ENCODE measurements at regions not wholly inside any gene's neighbourhood (a gene's known extent, or its start where the extent isn't known, plus 50 kb on each side); places are given as distances from the start of the nearest gene placed in this dataset.

DNA sequence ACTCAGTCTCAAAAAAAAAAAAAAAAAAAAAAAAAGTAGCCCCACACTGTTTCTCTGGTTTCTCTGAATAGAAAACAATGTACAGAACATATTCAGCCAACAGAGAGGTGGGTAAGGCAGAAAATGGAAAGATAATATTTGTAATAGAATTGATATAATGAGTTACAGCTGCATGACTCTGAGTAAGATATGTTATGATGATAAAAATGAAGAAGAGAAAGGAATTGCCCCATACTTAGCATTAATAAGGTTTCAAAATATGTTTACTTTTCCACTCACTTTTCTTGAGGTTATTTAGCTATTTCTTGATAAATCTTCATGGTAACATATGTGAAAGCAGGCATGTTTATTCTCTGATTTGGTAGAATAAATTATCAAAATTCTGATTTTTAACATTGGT is 100.9 kb upstream of the ROBO2 start:
- TF ChIP-seq TEAD4 (IDR thresholded peaks at IDR 0.05; ENCODE audit: low read depth, low read length): no peak
- TF ChIP-seq SRF (IDR thresholded peaks at IDR 0.05; ENCODE audit: low read depth, low read length): no peak
- TF ChIP-seq RAD21 (IDR thresholded peaks at IDR 0.05 in 1 of 2, conservative IDR thresholded peaks at IDR 0.05 in 1 of 2; ENCODE audit: low read depth in 2 of 2, low read length in 2 of 2): no peak
- TF ChIP-seq SP1 (IDR thresholded peaks at IDR 0.05; ENCODE audit: low read depth, low read length): no peak
- TF ChIP-seq EZH2 (IDR thresholded peaks at IDR 0.05; ENCODE audit: low read depth, low read length, severe bottlenecking): no peak
- no peak for TF ChIP-seq HDAC2 (IDR thresholded peaks at IDR 0.05; ENCODE audit: borderline replicate concordance in 1 of 2, low read depth in 2 of 2, low read length in 2 of 2)
- TF ChIP-seq, protein P1, sequence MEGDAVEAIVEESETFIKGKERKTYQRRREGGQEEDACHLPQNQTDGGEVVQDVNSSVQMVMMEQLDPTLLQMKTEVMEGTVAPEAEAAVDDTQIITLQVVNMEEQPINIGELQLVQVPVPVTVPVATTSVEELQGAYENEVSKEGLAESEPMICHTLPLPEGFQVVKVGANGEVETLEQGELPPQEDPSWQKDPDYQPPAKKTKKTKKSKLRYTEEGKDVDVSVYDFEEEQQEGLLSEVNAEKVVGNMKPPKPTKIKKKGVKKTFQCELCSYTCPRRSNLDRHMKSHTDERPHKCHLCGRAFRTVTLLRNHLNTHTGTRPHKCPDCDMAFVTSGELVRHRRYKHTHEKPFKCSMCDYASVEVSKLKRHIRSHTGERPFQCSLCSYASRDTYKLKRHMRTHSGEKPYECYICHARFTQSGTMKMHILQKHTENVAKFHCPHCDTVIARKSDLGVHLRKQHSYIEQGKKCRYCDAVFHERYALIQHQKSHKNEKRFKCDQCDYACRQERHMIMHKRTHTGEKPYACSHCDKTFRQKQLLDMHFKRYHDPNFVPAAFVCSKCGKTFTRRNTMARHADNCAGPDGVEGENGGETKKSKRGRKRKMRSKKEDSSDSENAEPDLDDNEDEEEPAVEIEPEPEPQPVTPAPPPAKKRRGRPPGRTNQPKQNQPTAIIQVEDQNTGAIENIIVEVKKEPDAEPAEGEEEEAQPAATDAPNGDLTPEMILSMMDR (IDR thresholded peaks at IDR 0.05; ENCODE audit: control extremely low read depth in 1 of 3, insufficient read depth in 1 of 3, low read depth in 1 of 3, low read length in 3 of 3): no peak

Data from H1 (cell line).